Gastrocnemius medialis (tissue), 4 donors: ENCODE measurements at regions not wholly inside any gene's neighbourhood (a gene's known extent, or its start where the extent isn't known, plus 50 kb on each side); places are given as distances from the start of the nearest gene placed in this dataset.

Experiments
- CTCF ChIP-seq, 5 experiments: fragments of 450-650 bp in 3 of 5; fragments of 200-600 bp in 2 of 5; sonication (generic) in 2 of 5; IDR thresholded peaks in 4 of 5; conservative IDR thresholded peaks in 1 of 5; 1 replicate in 4 of 5; 2 replicates in 1 of 5; pipeline ENCODE4 v1.5.1; 2016 to 2019; ENCODE audit warnings: antibody characterized with exemption in 5 of 5, mild to moderate bottlenecking in 3 of 5, moderate library complexity in 3 of 5
- POLR2A ChIP-seq, 2 donors: fragments of 450-650 bp; IDR thresholded peaks; one replicate each; pipeline ENCODE4 v1.6.1; 2017; ENCODE audit warnings: antibody characterized with exemption in 2 of 2, mild to moderate bottlenecking in 2 of 2, moderate library complexity in 2 of 2

GRCh38 chr4:82284475-82284857, 89.3 kb downstream of the HNRNPD start:
- TF ChIP-seq POLR2A (IDR thresholded peaks at IDR 0.05) (no peak), CTCF (IDR thresholded peaks at IDR 0.05 in 4 of 5, conservative IDR thresholded peaks at IDR 0.05 in 1 of 5) (no peak)
